HepG2 (cell line): ENCODE measurements at regions not wholly inside any gene's neighbourhood (a gene's known extent, or its start where the extent isn't known, plus 50 kb on each side); places are given as distances from the start of the nearest gene placed in this dataset.

Experiments
- ATAC-seq: fragments of 200-7000 bp; cut with Tn5 transposase; 3 replicates; pipeline ENCODE4 v1.9.1; 2020; ENCODE audit warnings: mild to moderate bottlenecking, moderate library complexity
- BruUV-seq: library from RNA; stranded (reverse); fragments of 400-500 nt; replicated peaks from 2 replicates; lab custom pipeline; 2021; lab: Mats Ljungman, UMichigan
- CTCF ChIA-PET: fragments of 300-600 bp; formaldehyde crosslinking; extraction: SDS; loops from one replicate; lab custom pipeline; 2021; ENCODE audit warnings: low total read pairs, inconsistent platforms, low intra/inter-chr PET ratio; lab: Yijun Ruan, JAX
- POLR2A ChIA-PET: fragments of 350-600 bp; sonication (Branson Sonifier 250); formaldehyde crosslinking; loops from one replicate; lab custom pipeline; 2020; ENCODE audit warnings: antibody characterized with exemption, inconsistent platforms; lab: Yijun Ruan, JAX
- DNase-seq: peaks from one replicate; pipeline ENCODE4 v3.0.0-alpha.2; 2015; ENCODE audit warnings: low spot score
- FAIRE-seq: peaks from 3 replicates; lab custom pipeline; 2011; peaks lifted over from hg19 to GRCh38; lab: Jason Lieb, UNC
- H2AFZ ChIP-seq: one replicate; pipeline ENCODE4 v1.6.1; 2011; ENCODE audit warnings: low read length, inconsistent platforms
- H3K27ac ChIP-seq: fragments of 300-600 bp; 3 replicates; pipeline ENCODE4 v1.8.0; 2011; ENCODE audit warnings: mixed run types, mild to moderate bottlenecking, mixed read lengths, low read length, inconsistent platforms; ENCODE audit not compliant: insufficient read depth; ENCODE audit errors: extremely low read length
- H3K27me3 ChIP-seq, 2 experiments: fragments of 200-600 bp in 1 of 2; 2 replicates in 1 of 2; 3 replicates in 1 of 2; pipeline versions ENCODE4 v1.6.0 to v1.8.0; 2011; ENCODE audit warnings: low read length in 2 of 2, mild to moderate bottlenecking in 2 of 2, moderate library complexity in 2 of 2, inconsistent platforms in 1 of 2; ENCODE audit not compliant: insufficient read depth in 2 of 2, control insufficient read depth in 1 of 2
- H3K36me3 ChIP-seq, 2 experiments: fragments of 200-600 bp in 1 of 2; replicated peaks in 1 of 2; 2 replicates in 1 of 2; 3 replicates in 1 of 2; pipeline versions ENCODE4 v1.5.1 to v1.8.0; 2011; ENCODE audit warnings: low read length in 2 of 2, inconsistent platforms in 1 of 2; ENCODE audit not compliant: insufficient read depth in 2 of 2, control insufficient read depth in 1 of 2
- H3K4me1 ChIP-seq: 2 replicates; pipeline ENCODE4 v1.5.1; 2012; ENCODE audit warnings: low read length, inconsistent platforms; ENCODE audit not compliant: insufficient read depth
- H3K4me2 ChIP-seq: 2 replicates; pipeline ENCODE4 v1.6.0; 2011; ENCODE audit warnings: low read depth, low read length, inconsistent platforms
- H3K4me3 ChIP-seq, 3 experiments: fragments of 200-600 bp in 1 of 3; sonication (generic), shearing (Covaris generic) in 1 of 3; replicated peaks in 1 of 3; 2 replicates each; pipeline ENCODE4 v1.5.1; 2011 to 2016; ENCODE audit warnings: low read length in 3 of 3, inconsistent platforms in 2 of 3, low read depth in 2 of 3, mild to moderate bottlenecking in 2 of 3, control low read depth in 1 of 3, mixed read lengths in 1 of 3; ENCODE audit not compliant: insufficient read depth in 1 of 3
- H3K79me2 ChIP-seq: one replicate; pipeline ENCODE4 v1.6.1; 2011; ENCODE audit warnings: low read length, inconsistent platforms; ENCODE audit not compliant: insufficient read depth
- H3K9ac ChIP-seq: 2 replicates; pipeline ENCODE4 v1.6.0; 2011; ENCODE audit warnings: mild to moderate bottlenecking, low read depth, low read length, inconsistent platforms; ENCODE audit not compliant: insufficient read depth
- H3K9me3 ChIP-seq: 2 replicates; pipeline ENCODE4 v1.5.1; 2012; ENCODE audit warnings: mild to moderate bottlenecking, low read length
- H4K20me1 ChIP-seq: 2 replicates; pipeline ENCODE4 v1.6.0; 2011; ENCODE audit warnings: inconsistent platforms, mild to moderate bottlenecking, low read length, moderate library complexity; ENCODE audit not compliant: insufficient read depth
- ARNT2 ChIP-seq: sonication (generic); formaldehyde crosslinking; IDR thresholded peaks from 2 replicates; pipeline ENCODE4 v1.8.0; 2022; ENCODE audit warnings: mild to moderate bottlenecking, low read depth, missing genetic modification reagents, moderate library complexity
- CHCHD3 ChIP-seq: sonication (generic); formaldehyde crosslinking; IDR thresholded peaks from 2 replicates; pipeline ENCODE4 v1.8.0; 2022; ENCODE audit warnings: mild to moderate bottlenecking, missing genetic modification reagents, moderate library complexity
- CSRNP1 ChIP-seq: sonication (generic); formaldehyde crosslinking; IDR thresholded peaks from 2 replicates; pipeline ENCODE4 v1.8.1; 2023; ENCODE audit warnings: mild to moderate bottlenecking, missing genetic modification reagents
- ELF1 ChIP-seq: sonication (generic); formaldehyde crosslinking; IDR thresholded peaks from 2 replicates; pipeline ENCODE4 v1.4.0; 2020; ENCODE audit warnings: missing genetic modification reagents
- HOXD1 ChIP-seq: sonication (generic); formaldehyde crosslinking; IDR thresholded peaks from 2 replicates; pipeline ENCODE4 v1.5.0; 2020; ENCODE audit warnings: missing genetic modification reagents
- MNT ChIP-seq: fragments of 450-650 bp; IDR thresholded peaks from 2 replicates; pipeline ENCODE4 v1.6.1; 2016
- MXD3 ChIP-seq: IDR thresholded peaks from 2 replicates; pipeline ENCODE4 v1.6.1; 2016; ENCODE audit warnings: mild to moderate bottlenecking, missing biosample characterization, missing genetic modification reagents
- MXD4 ChIP-seq: IDR thresholded peaks from 2 replicates; pipeline ENCODE4 v1.6.1; 2016; ENCODE audit warnings: mild to moderate bottlenecking, missing biosample characterization, missing genetic modification reagents
- RXRB ChIP-seq: IDR thresholded peaks from 2 replicates; pipeline ENCODE4 v1.6.1; 2016; ENCODE audit warnings: borderline replicate concordance, missing genetic modification reagents, missing compliant biosample characterization
- SNAPC4 ChIP-seq: sonication (generic); formaldehyde crosslinking; IDR thresholded peaks from 2 replicates; pipeline ENCODE4 v1.4.0; 2020; ENCODE audit warnings: mild to moderate bottlenecking, missing genetic modification reagents
- ZFX ChIP-seq: sonication (generic); formaldehyde crosslinking; IDR thresholded peaks from 2 replicates; pipeline ENCODE4 v1.4.0; 2020; ENCODE audit warnings: mild to moderate bottlenecking, low read depth, missing genetic modification reagents, moderate library complexity
- ZNF430 ChIP-seq: sonication (generic); formaldehyde crosslinking; IDR thresholded peaks from 2 replicates; pipeline ENCODE4 v1.9.0; 2021; ENCODE audit warnings: mild to moderate bottlenecking, missing genetic modification reagents
- ZNF530 ChIP-seq: sonication (generic); formaldehyde crosslinking; IDR thresholded peaks from 2 replicates; pipeline ENCODE4 v1.5.0; 2020; ENCODE audit warnings: low read depth, mild to moderate bottlenecking, missing genetic modification reagents
- ZNF570 ChIP-seq: sonication (generic); formaldehyde crosslinking; IDR thresholded peaks from 2 replicates; pipeline ENCODE4 v1.4.0; 2020; ENCODE audit warnings: mild to moderate bottlenecking, missing genetic modification reagents, borderline replicate concordance
- ZNF709 ChIP-seq: sonication (generic); formaldehyde crosslinking; IDR thresholded peaks from 2 replicates; pipeline ENCODE4 v1.5.0; 2020; ENCODE audit warnings: mild to moderate bottlenecking, missing genetic modification reagents
- ZNF773 ChIP-seq: sonication (generic); formaldehyde crosslinking; IDR thresholded peaks from 2 replicates; pipeline ENCODE4 v1.4.0; 2020; ENCODE audit warnings: missing genetic modification reagents, borderline replicate concordance
- WGBS: methylation state at CpG from one replicate; pipeline ENCODE4 v1.1.6; 2017; ENCODE audit warnings: low lambda C conversion rate; 5-methylcytosine and 5-hydroxymethylcytosine counted together
- in situ Hi-C: cut with HindIII; loops from 2 replicates; pipeline ENCODE4 v1.10.0; 2017; ENCODE audit warnings: low pct_unique_long_range_greater_than_20kb; ENCODE audit not compliant: extremely low pct_ligation_motif_present
- intact Hi-C: fragments of 100-400 bp; cut with micrococcal nuclease; formaldehyde crosslinking; loops from one replicate; pipeline ENCODE4 v1.10.0; 2022; ENCODE audit not compliant: unreplicated experiment

DNA sequence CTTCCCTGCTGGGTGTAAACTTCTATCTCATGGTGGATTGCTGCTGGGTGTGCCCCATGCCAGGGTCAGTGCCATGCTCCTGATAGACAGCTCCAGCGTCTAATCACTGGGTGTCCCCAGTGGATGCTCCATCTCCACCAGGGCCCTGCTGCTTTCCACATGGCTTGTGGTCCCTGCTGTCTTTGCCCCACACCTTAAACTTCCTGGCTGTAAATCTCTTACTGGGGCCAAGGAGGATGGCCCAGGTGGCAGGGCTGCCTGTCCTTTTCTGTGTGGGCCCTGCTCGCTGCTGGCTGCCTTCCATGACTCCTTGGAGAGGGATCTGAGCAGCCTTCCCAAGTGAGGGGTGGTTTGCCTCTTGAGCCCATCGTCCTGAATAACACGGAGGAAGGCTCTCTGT, 51.8 kb downstream of the RGS12 start (continued):
- no peak for TF ChIP-seq SNAPC4 (CRISPR knock-in tag)

DNA sequence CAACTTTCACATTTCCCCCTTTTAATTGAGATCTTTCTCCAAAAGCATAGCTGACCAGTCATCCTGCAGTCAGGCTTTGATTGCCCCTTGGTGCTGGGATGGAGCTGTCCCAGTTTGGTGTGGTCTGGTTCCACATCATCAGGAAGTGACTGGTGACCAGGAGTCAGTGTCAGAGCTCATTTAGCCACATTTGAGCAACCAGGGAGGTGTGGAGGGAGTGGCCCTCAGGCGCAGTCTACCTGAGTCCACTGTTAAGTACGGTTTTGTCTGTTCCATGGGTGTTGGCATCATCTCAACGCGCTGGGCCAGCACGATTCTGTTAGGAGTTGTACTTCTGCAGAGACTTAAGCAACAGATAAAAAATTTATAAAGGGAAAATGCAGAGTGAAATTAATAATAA, 52.6 kb downstream of the RGS12 start:
- CTCF ChIA-PET: interaction anchor here (0.8 to 5.4 kb wide), 4 partner anchors 62 to 135 kb away, joined by 3 to 54 read pairs (median 6); partner anchors contain the start of gene HGFAC
- H3K36me3 ChIP-seq: peaks cover 4 to 7% of the 10 kb centered on the region in 2 experiments; a peak in 2 of 5 replicates
- TF ChIP-seq ZNF430 (no peak), MNT (no peak), ZNF773 (CRISPR knock-in tag) (no peak), CHCHD3 (CRISPR knock-in tag) (no peak), MXD4 (CRISPR knock-in tag) (no peak), ZNF570 (CRISPR knock-in tag) (no peak), ZFX (CRISPR knock-in tag) (no peak), RXRB (CRISPR knock-in tag) (no peak), ZNF709 (CRISPR knock-in tag) (no peak), CSRNP1 (CRISPR knock-in tag) (no peak), ELF1 (no peak), ZNF530 (CRISPR knock-in tag) (no peak), HOXD1 (no peak), MXD3 (CRISPR knock-in tag) (no peak), ARNT2 (CRISPR knock-in tag) (no peak)

More for the DNA sequence above, 52.6 kb downstream of the RGS12 start:
- H3K9me3 ChIP-seq: no peaks in the 10 kb centered on the region
- FAIRE-seq (no peak), DNase-seq (no peak), ATAC-seq (no peak)
- H3K9ac ChIP-seq: no peak overlapping the region
- peaks cover 25% of the 10 kb centered on the region for H3K4me1 ChIP-seq
- in situ Hi-C loops (loop anchor here (5.0 kb wide), 1 partner anchor 102 kb away; no protein-coding TSS in a partner anchor), intact Hi-C loops (no loop called here)
- H3K27ac ChIP-seq: no peak overlapping the region
- no peak overlapping the region for H3K4me3 ChIP-seq
- no peaks in the 10 kb centered on the region for H3K27me3 ChIP-seq
- POLR2A ChIA-PET: interaction anchor here (1.3 to 1.5 kb wide), 2 partner anchors 9 to 107 kb away, joined by 3 to 5 read pairs; no protein-coding TSS in a partner anchor
- BruUV-seq: no TSS peak
- no peaks in the 10 kb centered on the region for H4K20me1 ChIP-seq
- 97% methylated on average over 5 of the region's 5 CpGs for WGBS
- no peak overlapping the region for H2AFZ ChIP-seq
- H3K4me2 ChIP-seq: no peak overlapping the region
- peaks cover 6% of the 10 kb centered on the region for H3K79me2 ChIP-seq
